Psoas muscle (tissue), 7 donors: ENCODE measurements at regions not wholly inside any gene's neighbourhood (a gene's known extent, or its start where the extent isn't known, plus 50 kb on each side); places are given as distances from the start of the nearest gene placed in this dataset.

ENCODE experiments used
- ATAC-seq, 4 donors: fragments of 200-7000 bp; cut with Tn5 transposase; one replicate each; pipeline ENCODE4 v1.9.1; 2020; ENCODE audit warnings: moderate library complexity in 3 of 4, mild to moderate bottlenecking in 2 of 4
- DNase-seq, 2 donors: peaks; one replicate each; pipeline ENCODE4 v3.0.0-alpha.2; 2020
- H3K27ac ChIP-seq: fragments of 200-600 bp; one replicate; pipeline ENCODE4 v1.8.0; 2022
- H3K27me3 ChIP-seq, 3 donors: fragments of 200-600 bp in 1 of 3; one replicate each; pipeline versions ENCODE4 v1.6.1 to v1.8.0; 2013 to 2022; ENCODE audit warnings: low read length in 2 of 3, mild to moderate bottlenecking in 2 of 3, moderate library complexity in 1 of 3; ENCODE audit not compliant: insufficient read depth in 3 of 3
- H3K36me3 ChIP-seq, 2 donors: fragments of 200-600 bp in 1 of 2; one replicate each; pipeline versions ENCODE4 v1.6.1 to v1.8.0; 2013 to 2022; ENCODE audit warnings: low read depth in 1 of 2, mild to moderate bottlenecking in 1 of 2, moderate library complexity in 1 of 2; ENCODE audit not compliant: insufficient read depth in 1 of 2
- H3K4me1 ChIP-seq: fragments of 200-600 bp; one replicate; pipeline ENCODE4 v1.8.0; 2022
- H3K4me3 ChIP-seq: fragments of 200-600 bp; one replicate; pipeline ENCODE4 v1.8.0; 2022; ENCODE audit warnings: mild to moderate bottlenecking
- H3K9me3 ChIP-seq: fragments of 200-600 bp; one replicate; pipeline ENCODE4 v1.8.0; 2022
- CTCF ChIP-seq: fragments of 200-600 bp; IDR thresholded peaks from one replicate; pipeline ENCODE4 v1.8.0; 2022; ENCODE audit warnings: antibody characterized with exemption
- WGBS, 3 donors: extraction: QIAGEN DNeasy Blood & Tissue Kit; methylation state at CpG; one replicate each; pipeline versions ENCODE4 v1.1.6 to v1.1.7; 2013; 5-methylcytosine and 5-hydroxymethylcytosine counted together
- intact Hi-C, 2 donors: fragments of 100-400 bp; cut with DNase I; formaldehyde crosslinking; loops; one replicate each; pipeline versions ENCODE4 v1.11.0 to v1.14.2; 2022
- donor health status: healthy with polysubstance abuse.
- donor health status: DM: no; HTN: no; CAD: no; lungs with moderate emphysema.
- donor health status: Bipolar disorder and iron deficiency.
- donor health status: healthy.
- donor health status: DM: yes; HTN: yes; CAD: no.
- donor health status: DM: no; HTN: no; CAD: no.
- donor health status: DM: yes; HTN: yes; CAD: no.

GRCh38 chr13:50071379-50071778 is 56.1 kb downstream of the KCNRG start:
- Histone ChIP-seq H3K27me3 (no peaks in the 10 kb centered on the region), H3K27ac (no peak overlapping the region), H3K4me3 (peak overlapping the region; percentile 20), H3K36me3 (peaks cover 4 to 33% of the 10 kb centered on the region in 2 donors), H3K4me1 (peaks cover 27% of the 10 kb centered on the region), H3K9me3 (no peaks in the 10 kb centered on the region)
- ATAC-seq (no peak), DNase-seq (no peak)
- no peak for TF ChIP-seq CTCF
- WGBS, 3 donors: 29 to 33% (median 33%) methylated on average over 2 of the region's 2 CpGs
- intact Hi-C loops: no loop called here

DNA sequence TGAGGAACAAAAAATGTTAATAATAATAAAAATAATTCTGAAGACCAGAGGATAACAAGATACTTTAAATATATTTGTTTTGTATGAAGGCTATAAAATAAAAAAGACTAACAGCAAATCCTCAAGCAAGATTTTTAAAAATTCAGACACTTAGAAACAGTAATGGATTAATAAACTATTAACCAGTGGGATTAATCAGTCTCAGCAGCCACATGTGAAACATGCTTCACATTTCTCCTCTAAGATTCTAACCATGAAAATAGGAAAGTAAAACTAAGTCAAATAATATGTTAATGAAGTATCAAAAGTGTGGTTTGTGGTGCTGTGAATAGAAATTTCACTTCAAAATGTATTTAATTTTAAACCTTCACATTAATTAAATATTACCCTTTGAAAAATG is 57.4 kb downstream of the KCNRG start:
- no peak for DNase-seq
- Histone ChIP-seq H3K36me3 (peaks cover 0 to 20% of the 10 kb centered on the region in 2 donors), H3K27ac (no peak overlapping the region), H3K4me1 (peaks cover 40% of the 10 kb centered on the region), H3K9me3 (no peaks in the 10 kb centered on the region), H3K27me3 (no peaks in the 10 kb centered on the region), H3K4me3 (no peak overlapping the region)
- TF ChIP-seq CTCF: no peak
- ATAC-seq: no peak
- intact Hi-C loops: no loop called here

DNA sequence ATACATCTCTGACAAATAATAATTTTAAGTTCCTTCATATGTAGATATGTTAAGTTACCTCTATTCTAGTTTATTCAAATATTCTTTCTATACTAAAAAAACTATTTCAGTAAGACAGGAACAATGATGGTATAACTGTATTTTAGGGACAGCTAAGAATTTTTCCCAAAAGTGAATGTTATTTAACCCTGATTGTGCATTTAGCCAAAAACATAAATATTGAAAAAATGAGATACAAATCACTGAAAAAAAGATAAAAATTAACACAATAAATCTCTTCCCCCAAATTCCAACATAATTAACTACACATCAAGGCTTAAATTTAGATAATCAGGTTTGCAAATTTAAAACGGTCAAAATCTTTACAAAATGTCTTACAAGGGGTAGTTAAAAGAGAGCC is 58.1 kb downstream of the KCNRG start:
- Histone ChIP-seq H3K27me3 (no peaks in the 10 kb centered on the region), H3K36me3 (peaks cover 0 to 14% of the 10 kb centered on the region in 2 donors), H3K4me1 (peaks cover 46% of the 10 kb centered on the region), H3K27ac (no peak overlapping the region), H3K9me3 (no peaks in the 10 kb centered on the region), H3K4me3 (no peak overlapping the region)
- 58 to 63% (median 59%) methylated on average over 1 of the region's 1 CpG for WGBS, 3 donors
- TF ChIP-seq CTCF: no peak
- DNase-seq: no peak
- intact Hi-C loops: no loop called here
- no peak for ATAC-seq

DNA sequence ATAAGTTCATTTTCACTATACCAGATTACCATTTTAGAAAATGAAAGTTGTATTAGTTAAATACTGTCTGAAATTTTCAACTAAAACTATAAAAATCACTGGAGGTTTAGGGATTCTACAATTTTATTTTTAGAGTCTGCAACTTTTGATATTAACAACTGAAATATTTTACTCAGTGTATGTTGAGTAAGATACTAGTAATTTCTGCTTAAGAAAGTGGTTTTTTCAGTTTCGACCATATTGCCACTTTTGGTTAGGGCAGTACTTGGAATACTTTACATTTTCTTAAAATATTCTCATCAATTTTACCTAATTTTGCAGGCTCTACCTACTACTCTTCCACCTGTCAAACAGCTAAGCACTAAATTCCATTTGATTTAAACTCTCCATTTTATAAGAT is 59.6 kb downstream of the KCNRG start:
- DNase-seq (no peak), ATAC-seq (no peak)
- H3K9me3 ChIP-seq: no peaks in the 10 kb centered on the region
- no peak overlapping the region for H3K4me3 ChIP-seq
- H3K27me3 ChIP-seq: no peaks in the 10 kb centered on the region
- TF ChIP-seq CTCF: no peak
- no peak overlapping the region for H3K27ac ChIP-seq
- intact Hi-C loops: no loop called here
- H3K36me3 ChIP-seq: peaks cover 0 to 9% of the 10 kb centered on the region in 2 donors
- WGBS, 3 donors: 70 to 88% (median 85%) methylated on average over 1 of the region's 1 CpG
- H3K4me1 ChIP-seq: peaks cover 51% of the 10 kb centered on the region

GRCh38 chr13:50075619-50076097 is 60.4 kb downstream of the KCNRG start:
- no peak for DNase-seq
- no peak for ATAC-seq
- Histone ChIP-seq H3K9me3 (no peaks in the 10 kb centered on the region), H3K4me1 (peaks cover 54% of the 10 kb centered on the region), H3K27me3 (no peaks in the 10 kb centered on the region), H3K36me3 (peaks cover 0 to 9% of the 10 kb centered on the region in 2 donors), H3K4me3 (no peak overlapping the region), H3K27ac (no peak overlapping the region)
- WGBS, 3 donors: 63 to 72% (median 68%) methylated on average over 3 of the region's 3 CpGs
- intact Hi-C loops: no loop called here
- TF ChIP-seq CTCF: no peak
